ENCODE measurements at regions not wholly inside any gene's neighbourhood (a gene's known extent, or its start where the extent isn't known, plus 50 kb on each side); places are given as distances from the start of the nearest gene placed in this dataset.

DNA sequence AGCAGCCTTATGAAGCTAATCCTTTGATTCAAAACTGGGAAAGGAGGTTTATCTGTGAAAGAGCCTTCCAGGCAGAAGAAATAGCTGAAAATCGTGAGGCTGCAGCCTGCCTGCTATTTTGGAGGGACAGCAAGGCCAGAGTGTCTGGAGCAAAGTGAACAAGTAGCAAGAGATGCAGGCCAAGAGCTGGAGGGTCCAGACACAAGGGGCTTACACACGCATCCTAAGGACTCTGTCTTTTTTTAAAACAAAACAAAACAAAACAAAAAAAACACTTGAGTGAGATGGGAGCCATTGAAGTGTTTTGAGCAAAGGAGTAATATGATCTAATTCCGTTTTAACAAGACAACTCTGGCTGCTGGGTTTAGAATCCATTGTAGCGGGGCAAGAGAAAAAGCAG lies 76.4 kb upstream of the BCAT1 start:
- no peak for FAIRE-seq
- dilution Hi-C loops (cut with MboI; ENCODE audit: extremely low pct_ligation_motif_present, low sequenced_read_pairs): no loop called here
- Histone ChIP-seq H3K27me3 (ENCODE audit: control insufficient read depth, extremely low read depth, insufficient read depth, low read length) (no peaks in the 10 kb centered on the region), H3K9ac (ENCODE audit: control insufficient read depth, extremely low read depth, insufficient read depth, low read length) (no peak overlapping the region), H4K20me1 (ENCODE audit: control insufficient read depth, extremely low read depth, insufficient read depth, low read length) (no peaks in the 10 kb centered on the region), H3K4me1 (ENCODE audit: control insufficient read depth, extremely low read depth, insufficient read depth, low read length) (no peaks in the 10 kb centered on the region), H3K4me3 (ENCODE audit: control insufficient read depth in 2 of 3, extremely low read depth in 1 of 3, insufficient read depth in 2 of 3, low read depth in 1 of 3, low read length in 3 of 3) (no peak overlapping the region), H3K36me3 (ENCODE audit: control insufficient read depth in 2 of 2, extremely low read depth in 1 of 2, insufficient read depth in 2 of 2, low read length in 2 of 2) (no peaks in the 10 kb centered on the region), H3K79me2 (ENCODE audit: control insufficient read depth, insufficient read depth, low read length) (no peaks in the 10 kb centered on the region), H2AFZ (ENCODE audit: control insufficient read depth, low read length) (no peak overlapping the region), H3K9me3 (ENCODE audit: control insufficient read depth, low read depth, low read length) (no peaks in the 10 kb centered on the region), H3K9me1 (ENCODE audit: control insufficient read depth, extremely low read depth, insufficient read depth, low read length) (no peaks in the 10 kb centered on the region), H3K4me2 (ENCODE audit: control insufficient read depth, extremely low read depth, insufficient read depth, low read depth, low read length) (no peak overlapping the region), H3K27ac (ENCODE audit: control insufficient read depth, insufficient read depth, low read length) (no peak overlapping the region)
- DNase-seq (ENCODE audit: low read depth, low spot score): no peak
- TF ChIP-seq, protein P1, sequence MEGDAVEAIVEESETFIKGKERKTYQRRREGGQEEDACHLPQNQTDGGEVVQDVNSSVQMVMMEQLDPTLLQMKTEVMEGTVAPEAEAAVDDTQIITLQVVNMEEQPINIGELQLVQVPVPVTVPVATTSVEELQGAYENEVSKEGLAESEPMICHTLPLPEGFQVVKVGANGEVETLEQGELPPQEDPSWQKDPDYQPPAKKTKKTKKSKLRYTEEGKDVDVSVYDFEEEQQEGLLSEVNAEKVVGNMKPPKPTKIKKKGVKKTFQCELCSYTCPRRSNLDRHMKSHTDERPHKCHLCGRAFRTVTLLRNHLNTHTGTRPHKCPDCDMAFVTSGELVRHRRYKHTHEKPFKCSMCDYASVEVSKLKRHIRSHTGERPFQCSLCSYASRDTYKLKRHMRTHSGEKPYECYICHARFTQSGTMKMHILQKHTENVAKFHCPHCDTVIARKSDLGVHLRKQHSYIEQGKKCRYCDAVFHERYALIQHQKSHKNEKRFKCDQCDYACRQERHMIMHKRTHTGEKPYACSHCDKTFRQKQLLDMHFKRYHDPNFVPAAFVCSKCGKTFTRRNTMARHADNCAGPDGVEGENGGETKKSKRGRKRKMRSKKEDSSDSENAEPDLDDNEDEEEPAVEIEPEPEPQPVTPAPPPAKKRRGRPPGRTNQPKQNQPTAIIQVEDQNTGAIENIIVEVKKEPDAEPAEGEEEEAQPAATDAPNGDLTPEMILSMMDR (optimal IDR thresholded peaks at IDR 0.05 in 1 of 3, IDR thresholded peaks at IDR 0.05 in 1 of 3, conservative IDR thresholded peaks at IDR 0.05 in 1 of 3; ENCODE audit: extremely low read depth in 1 of 3, insufficient read depth in 2 of 3, low read length in 3 of 3): no peak
- no peak for TF ChIP-seq EZH2 (IDR thresholded peaks at IDR 0.05; ENCODE audit: low read length)

DNA sequence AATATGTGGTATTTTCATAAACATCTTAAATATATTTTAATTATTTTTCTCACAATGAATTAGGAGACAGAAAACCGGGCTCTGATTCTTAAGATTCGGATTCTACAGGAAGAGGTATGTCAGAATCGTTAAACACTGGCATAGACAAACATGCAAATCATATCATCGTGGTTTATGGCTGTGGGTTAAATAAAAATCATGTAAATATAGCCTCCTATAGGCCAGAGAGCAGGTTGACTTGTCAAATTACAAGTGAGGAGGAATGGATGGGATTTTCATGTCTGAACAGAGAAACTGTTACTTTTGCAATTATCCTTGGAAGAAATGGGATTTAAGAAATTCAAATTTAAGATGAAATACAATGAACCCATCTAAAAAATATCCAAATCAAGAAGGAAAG lies 74.9 kb upstream of the BCAT1 start:
- TF ChIP-seq EZH2 (IDR thresholded peaks at IDR 0.05; ENCODE audit: low read length): no peak
- TF ChIP-seq, protein P1 (optimal IDR thresholded peaks at IDR 0.05 in 1 of 3, IDR thresholded peaks at IDR 0.05 in 1 of 3, conservative IDR thresholded peaks at IDR 0.05 in 1 of 3; ENCODE audit: extremely low read depth in 1 of 3, insufficient read depth in 2 of 3, low read length in 3 of 3): no peak
- no peaks in the 10 kb centered on the region for H3K4me1 ChIP-seq (ENCODE audit: control insufficient read depth, extremely low read depth, insufficient read depth, low read length)
- H3K9me3 ChIP-seq (ENCODE audit: control insufficient read depth, low read depth, low read length): no peaks in the 10 kb centered on the region
- no peak for FAIRE-seq
- H3K79me2 ChIP-seq (ENCODE audit: control insufficient read depth, insufficient read depth, low read length): no peaks in the 10 kb centered on the region
- no peak overlapping the region for H3K27ac ChIP-seq (ENCODE audit: control insufficient read depth, insufficient read depth, low read length)
- no peak for DNase-seq (ENCODE audit: low read depth, low spot score)
- no peak overlapping the region for H3K4me2 ChIP-seq (ENCODE audit: control insufficient read depth, extremely low read depth, insufficient read depth, low read depth, low read length)
- dilution Hi-C loops (cut with MboI; ENCODE audit: extremely low pct_ligation_motif_present, low sequenced_read_pairs): no loop called here
- H3K4me3 ChIP-seq (ENCODE audit: control insufficient read depth in 2 of 3, extremely low read depth in 1 of 3, insufficient read depth in 2 of 3, low read depth in 1 of 3, low read length in 3 of 3): no peak overlapping the region
- H3K9ac ChIP-seq (ENCODE audit: control insufficient read depth, extremely low read depth, insufficient read depth, low read length): no peak overlapping the region
- H2AFZ ChIP-seq (ENCODE audit: control insufficient read depth, low read length): no peak overlapping the region
- no peaks in the 10 kb centered on the region for H3K36me3 ChIP-seq (ENCODE audit: control insufficient read depth in 2 of 2, extremely low read depth in 1 of 2, insufficient read depth in 2 of 2, low read length in 2 of 2)
- no peaks in the 10 kb centered on the region for H3K27me3 ChIP-seq (ENCODE audit: control insufficient read depth, extremely low read depth, insufficient read depth, low read length)
- H4K20me1 ChIP-seq (ENCODE audit: control insufficient read depth, extremely low read depth, insufficient read depth, low read length): no peaks in the 10 kb centered on the region
- no peaks in the 10 kb centered on the region for H3K9me1 ChIP-seq (ENCODE audit: control insufficient read depth, extremely low read depth, insufficient read depth, low read length)

Measured in keratinocyte (primary cell).